Sigmoid colon (tissue), 6 donors: ENCODE measurements at regions not wholly inside any gene's neighbourhood (a gene's known extent, or its start where the extent isn't known, plus 50 kb on each side); places are given as distances from the start of the nearest gene placed in this dataset.

Experiments used
- DNase-seq: peaks from one replicate; pipeline ENCODE4 v3.0.0-alpha.2; 2019
- H3K27ac ChIP-seq, 4 donors: fragments of 200-600 bp; sonication (generic); one replicate each; pipeline ENCODE4 v1.5.1; 2016 to 2019; ENCODE audit warnings: mild to moderate bottlenecking in 1 of 4
- H3K27me3 ChIP-seq, 3 donors: fragments of 200-600 bp; sonication (generic); one replicate each; pipeline ENCODE4 v1.5.1; 2019; ENCODE audit warnings: mild to moderate bottlenecking in 1 of 3
- H3K36me3 ChIP-seq, 4 donors: fragments of 200-600 bp; sonication (generic); one replicate each; pipeline ENCODE4 v1.5.1; 2016 to 2019
- H3K4me1 ChIP-seq, 4 donors: fragments of 200-600 bp; sonication (generic); one replicate each; pipeline ENCODE4 v1.5.1; 2017 to 2019
- H3K4me3 ChIP-seq, 4 donors: fragments of 200-600 bp; sonication (generic); one replicate each; pipeline ENCODE4 v1.5.1; 2017 to 2019; ENCODE audit warnings: mild to moderate bottlenecking in 2 of 4, moderate library complexity in 1 of 4
- H3K9me3 ChIP-seq, 4 donors: fragments of 200-600 bp in 3 of 4; sonication (generic) in 3 of 4; one replicate each; pipeline versions ENCODE4 v1.5.1 to v1.6.1; 2013 to 2019
- CTCF ChIP-seq, 4 experiments: fragments of 450-650 bp in 3 of 4; fragments of 200-600 bp in 1 of 4; IDR thresholded peaks; one replicate each; pipeline ENCODE4 v1.5.1; 2016 to 2019; ENCODE audit warnings: antibody characterized with exemption in 4 of 4, mild to moderate bottlenecking in 3 of 4, moderate library complexity in 2 of 4
- EP300 ChIP-seq, 4 donors: sonication (generic); formaldehyde crosslinking; IDR thresholded peaks; one replicate each; pipeline ENCODE4 v1.6.1; 2017; ENCODE audit warnings: antibody characterized with exemption in 4 of 4
- POLR2A ChIP-seq, 2 donors: fragments of 450-650 bp; IDR thresholded peaks; one replicate each; pipeline ENCODE4 v1.6.1; 2016; ENCODE audit warnings: antibody characterized with exemption in 2 of 2, mild to moderate bottlenecking in 2 of 2, moderate library complexity in 2 of 2
- POLR2AphosphoS5 ChIP-seq, 4 donors: sonication (generic); formaldehyde crosslinking; IDR thresholded peaks; one replicate each; pipeline ENCODE4 v1.6.1; 2017; ENCODE audit warnings: antibody characterized with exemption in 4 of 4
- WGBS, 2 donors: extraction: QIAGEN DNeasy Blood & Tissue Kit; methylation state at CpG; one replicate each; pipeline ENCODE4 v1.1.7; 2013; 5-methylcytosine and 5-hydroxymethylcytosine counted together
- intact Hi-C: fragments of 100-400 bp; cut with DNase I; formaldehyde crosslinking; loops from one replicate; pipeline ENCODE4 v1.15.1; 2023
- donor health status: healthy with polysubstance abuse.
- donor health status: healthy.

GRCh38 chr2:22879009-22879863 lies 505.7 kb upstream of the KLHL29 start:
- H3K36me3 ChIP-seq, result no peaks in the 10 kb centered on the region
- no peak overlapping the region for H3K27ac ChIP-seq
- TF ChIP-seq POLR2AphosphoS5 (IDR thresholded peaks at IDR 0.05) (no peak), CTCF (IDR thresholded peaks at IDR 0.05) (no peak), EP300 (IDR thresholded peaks at IDR 0.05) (no peak), POLR2A (IDR thresholded peaks at IDR 0.05) (no peak)
- no peaks in the 10 kb centered on the region for H3K27me3 ChIP-seq
- no peak overlapping the region for H3K4me3 ChIP-seq
- 84 to 85% methylated on average over 13 of the region's 13 CpGs for WGBS, 2 donors
- intact Hi-C loops, result no loop called here
- no peaks in the 10 kb centered on the region for H3K9me3 ChIP-seq
- peaks cover 0 to 8% (median 0%) of the 10 kb centered on the region in 4 donors for H3K4me1 ChIP-seq
- no peak for DNase-seq

- no peak overlapping the region for H3K27ac ChIP-seq
- no peaks in the 10 kb centered on the region for H3K27me3 ChIP-seq
- H3K4me1 ChIP-seq, result peaks cover 0 to 8% (median 0%) of the 10 kb centered on the region in 4 donors
- intact Hi-C loops, result no loop called here
- 53 to 80% methylated on average over 5 of the region's 5 CpGs for WGBS, 2 donors
- no peak for DNase-seq
- TF ChIP-seq POLR2A (IDR thresholded peaks at IDR 0.05) (no peak), EP300 (IDR thresholded peaks at IDR 0.05) (no peak)
- no peaks in the 10 kb centered on the region for H3K9me3 ChIP-seq
- H3K36me3 ChIP-seq, result no peaks in the 10 kb centered on the region
- H3K4me3 ChIP-seq, result no peak overlapping the region
These were observed 504.8 kb upstream of the KLHL29 start for GRCh38 chr2:22880161-22880560.

DNA sequence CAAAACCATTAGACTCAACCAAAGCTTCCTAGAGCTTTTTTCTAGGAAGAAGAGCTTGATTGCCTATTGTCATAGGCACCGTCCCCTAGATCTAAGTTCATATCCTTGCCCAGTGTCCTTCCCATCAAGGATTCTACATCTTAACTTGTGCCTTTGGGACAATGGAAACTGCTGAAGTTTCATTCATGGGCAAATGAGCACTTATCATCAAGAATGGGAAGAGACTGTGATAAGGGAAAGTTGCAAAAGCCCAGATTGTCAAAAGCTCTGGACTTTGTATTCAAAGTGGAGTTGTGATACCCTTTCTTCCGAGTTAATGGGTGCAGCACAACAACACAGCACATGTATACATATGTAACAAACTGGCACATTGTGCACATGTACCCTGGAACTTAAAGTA lies 503.0 kb upstream of the KLHL29 start:
- WGBS, 2 donors, result 81 to 82% methylated on average over 2 of the region's 2 CpGs
- TF ChIP-seq CTCF (IDR thresholded peaks at IDR 0.05) (no peak), EP300 (IDR thresholded peaks at IDR 0.05) (no peak), POLR2AphosphoS5 (IDR thresholded peaks at IDR 0.05) (no peak), POLR2A (IDR thresholded peaks at IDR 0.05) (no peak)
- Histone ChIP-seq H3K27me3 (no peaks in the 10 kb centered on the region), H3K27ac (no peak overlapping the region), H3K4me3 (no peak overlapping the region), H3K9me3 (no peaks in the 10 kb centered on the region), H3K36me3 (no peaks in the 10 kb centered on the region), H3K4me1 (peaks cover 0 to 8% (median 0%) of the 10 kb centered on the region in 4 donors)
- DNase-seq, result no peak
- intact Hi-C loops, result no loop called here

DNA sequence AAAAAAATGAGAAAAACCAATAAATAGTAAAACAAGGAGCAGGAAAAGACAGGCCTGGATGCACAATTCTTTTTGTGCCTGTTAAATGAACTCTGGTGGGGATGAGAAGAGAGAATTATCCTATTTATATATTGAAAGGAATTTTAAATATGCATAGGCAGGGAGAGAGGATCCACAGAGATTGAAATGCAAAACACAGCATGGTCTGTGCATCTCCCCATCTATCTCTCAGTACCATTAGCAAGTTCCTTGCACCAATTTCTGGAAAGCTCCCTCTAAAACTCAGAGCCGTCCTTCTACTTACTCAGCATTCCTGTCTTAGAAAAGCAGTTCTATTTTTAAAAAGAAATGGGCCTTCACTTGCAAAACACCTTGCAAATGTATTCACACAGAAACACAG lies 502.3 kb upstream of the KLHL29 start:
- 69 to 75% methylated on average over 1 of the region's 1 CpG for WGBS, 2 donors
- TF ChIP-seq POLR2AphosphoS5 (IDR thresholded peaks at IDR 0.05) (no peak), EP300 (IDR thresholded peaks at IDR 0.05) (no peak), CTCF (IDR thresholded peaks at IDR 0.05) (no peak), POLR2A (IDR thresholded peaks at IDR 0.05) (no peak)
- intact Hi-C loops, result no loop called here
- Histone ChIP-seq H3K4me1 (peaks cover 0 to 8% (median 0%) of the 10 kb centered on the region in 4 donors), H3K36me3 (no peaks in the 10 kb centered on the region), H3K27me3 (no peaks in the 10 kb centered on the region), H3K9me3 (no peaks in the 10 kb centered on the region), H3K27ac (no peak overlapping the region), H3K4me3 (no peak overlapping the region)
- DNase-seq, result no peak

DNA sequence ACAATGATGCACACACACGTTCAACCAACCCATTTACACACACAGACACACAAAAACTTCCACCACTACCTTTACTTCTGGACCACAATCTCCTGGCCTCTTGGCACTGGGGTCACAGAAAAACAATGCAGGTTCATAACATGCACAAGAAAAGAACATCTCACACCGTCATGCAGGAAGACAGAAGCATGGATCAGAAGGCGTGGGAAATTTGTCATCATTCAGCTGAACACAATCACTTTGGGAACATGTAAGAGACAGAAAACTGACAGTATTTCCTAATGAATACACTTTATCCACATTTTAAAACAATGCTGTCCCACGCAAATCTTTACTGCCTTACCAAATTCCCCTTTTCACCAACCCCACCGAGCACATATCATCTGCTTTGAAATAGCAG lies 501.9 kb upstream of the KLHL29 start:
- no peak for TF ChIP-seq CTCF (IDR thresholded peaks at IDR 0.05)
- TF ChIP-seq EP300 (IDR thresholded peaks at IDR 0.05), result no peak
- no peak for TF ChIP-seq POLR2AphosphoS5 (IDR thresholded peaks at IDR 0.05)
- no peak for TF ChIP-seq POLR2A (IDR thresholded peaks at IDR 0.05)
- Histone ChIP-seq H3K4me3 (no peak overlapping the region), H3K4me1 (peaks cover 0 to 8% (median 0%) of the 10 kb centered on the region in 4 donors), H3K27ac (no peak overlapping the region), H3K36me3 (no peaks in the 10 kb centered on the region), H3K9me3 (no peaks in the 10 kb centered on the region), H3K27me3 (no peaks in the 10 kb centered on the region)
- DNase-seq, result no peak
- 77 to 83% methylated on average over 5 of the region's 5 CpGs for WGBS, 2 donors
- intact Hi-C loops, result no loop called here
